8988T (cell line): ENCODE measurements at regions not wholly inside any gene's neighbourhood (a gene's known extent, or its start where the extent isn't known, plus 50 kb on each side); places are given as distances from the start of the nearest gene placed in this dataset.

ENCODE experiments used
- DNase-seq: peaks from one replicate; pipeline ENCODE4 v3.0.0; 2011

GRCh38 chr7:155217634-155218033, 80.0 kb upstream of the INSIG1 start:
- DNase-seq: no peak

GRCh38 chr7:155218276-155219153, 79.2 kb upstream of the INSIG1 start:
- no peak for DNase-seq

GRCh38 chr7:155219154-155219531, 78.5 kb upstream of the INSIG1 start:
- no peak for DNase-seq

GRCh38 chr7:155219947-155220769, 77.5 kb upstream of the INSIG1 start:
- DNase-seq: no peak

- no peak for DNase-seq
These were observed 76.8 kb upstream of the INSIG1 start for GRCh38 chr7:155220903-155221302.

- no peak for DNase-seq
These were observed 76.1 kb upstream of the INSIG1 start for GRCh38 chr7:155221547-155221946.

GRCh38 chr7:155222061-155222460, 75.6 kb upstream of the INSIG1 start:
- DNase-seq: no peak

GRCh38 chr7:155222573-155222972, 75.1 kb upstream of the INSIG1 start:
- DNase-seq: no peak

GRCh38 chr7:155223021-155223420, 74.7 kb upstream of the INSIG1 start:
- DNase-seq: no peak

- DNase-seq: no peak
These were observed 74.2 kb upstream of the INSIG1 start for GRCh38 chr7:155223503-155223902.

GRCh38 chr7:155224116-155224811, 73.4 kb upstream of the INSIG1 start:
- no peak for DNase-seq

- no peak for DNase-seq
These were observed 72.6 kb upstream of the INSIG1 start for GRCh38 chr7:155225095-155225494.

GRCh38 chr7:155225516-155225915, 72.2 kb upstream of the INSIG1 start:
- no peak for DNase-seq

GRCh38 chr7:155226261-155227003, 71.2 kb upstream of the INSIG1 start:
- no peak for DNase-seq

- no peak for DNase-seq
These were observed 70.5 kb upstream of the INSIG1 start for GRCh38 chr7:155227004-155227787.

- no peak for DNase-seq
These were observed 69.8 kb upstream of the INSIG1 start for GRCh38 chr7:155227788-155228458.

- no peak for DNase-seq
These were observed 69.2 kb upstream of the INSIG1 start for GRCh38 chr7:155228459-155228845.

- no peak for DNase-seq
These were observed 68.8 kb upstream of the INSIG1 start for GRCh38 chr7:155228894-155229293.

- no peak for DNase-seq
These were observed 68.0 kb upstream of the INSIG1 start for GRCh38 chr7:155229548-155230168.

GRCh38 chr7:155230169-155230593, 67.5 kb upstream of the INSIG1 start:
- DNase-seq: peak; percentile 81
